ENCODE measurements at regions not wholly inside any gene's neighbourhood (a gene's known extent, or its start where the extent isn't known, plus 50 kb on each side); places are given as distances from the start of the nearest gene placed in this dataset.

GRCh38 chr18:56299740-56300139 lies 338.7 kb downstream of the TXNL1 start:
- TF ChIP-seq, protein P1, sequence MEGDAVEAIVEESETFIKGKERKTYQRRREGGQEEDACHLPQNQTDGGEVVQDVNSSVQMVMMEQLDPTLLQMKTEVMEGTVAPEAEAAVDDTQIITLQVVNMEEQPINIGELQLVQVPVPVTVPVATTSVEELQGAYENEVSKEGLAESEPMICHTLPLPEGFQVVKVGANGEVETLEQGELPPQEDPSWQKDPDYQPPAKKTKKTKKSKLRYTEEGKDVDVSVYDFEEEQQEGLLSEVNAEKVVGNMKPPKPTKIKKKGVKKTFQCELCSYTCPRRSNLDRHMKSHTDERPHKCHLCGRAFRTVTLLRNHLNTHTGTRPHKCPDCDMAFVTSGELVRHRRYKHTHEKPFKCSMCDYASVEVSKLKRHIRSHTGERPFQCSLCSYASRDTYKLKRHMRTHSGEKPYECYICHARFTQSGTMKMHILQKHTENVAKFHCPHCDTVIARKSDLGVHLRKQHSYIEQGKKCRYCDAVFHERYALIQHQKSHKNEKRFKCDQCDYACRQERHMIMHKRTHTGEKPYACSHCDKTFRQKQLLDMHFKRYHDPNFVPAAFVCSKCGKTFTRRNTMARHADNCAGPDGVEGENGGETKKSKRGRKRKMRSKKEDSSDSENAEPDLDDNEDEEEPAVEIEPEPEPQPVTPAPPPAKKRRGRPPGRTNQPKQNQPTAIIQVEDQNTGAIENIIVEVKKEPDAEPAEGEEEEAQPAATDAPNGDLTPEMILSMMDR (conservative IDR thresholded peaks at IDR 0.05; ENCODE audit: low read depth, low read length), result no peak
- TF ChIP-seq BHLHE40 (IDR thresholded peaks at IDR 0.05; ENCODE audit: low read depth, low read length), result no peak
- no peak for TF ChIP-seq RAD21 (IDR thresholded peaks at IDR 0.05; ENCODE audit: low read length)
- TF ChIP-seq MAZ (IDR thresholded peaks at IDR 0.05; ENCODE audit: borderline replicate concordance, low read depth, low read length), result no peak
- TF ChIP-seq ELK1 (IDR thresholded peaks at IDR 0.05; ENCODE audit: borderline replicate concordance, low read depth, low read length), result no peak
- TF ChIP-seq CEBPB (IDR thresholded peaks at IDR 0.05; ENCODE audit: low read depth, low read length), result no peak
- no peak for TF ChIP-seq RFX5 (IDR thresholded peaks at IDR 0.05; ENCODE audit: low read depth, low read length)
- TF ChIP-seq NFE2L2 (IDR thresholded peaks at IDR 0.05; ENCODE audit: low read depth, low read length), result no peak
- TF ChIP-seq POLR2A (IDR thresholded peaks at IDR 0.05; ENCODE audit: low read depth, low read length), result no peak
- TF ChIP-seq FOS (IDR thresholded peaks at IDR 0.05; ENCODE audit: low read depth, low read length), result no peak
- no peak for TF ChIP-seq MAFK (IDR thresholded peaks at IDR 0.05; ENCODE audit: low read depth, low read length)
- no peak for TF ChIP-seq USF2 (IDR thresholded peaks at IDR 0.05; ENCODE audit: low read depth, low read length)
- in situ Hi-C loops (cut with MboI; ENCODE audit: low sequenced_read_pairs), result no loop called here
- WGBS, 2 experiments (ENCODE audit: extremely low coverage in 2 of 2, insufficient read length in 1 of 2), result no CpG with 5 or more reads among the region's 1 CpG

More at GRCh38 chr18:56299740-56300139, 338.7 kb downstream of the TXNL1 start:
- H3K4me3 ChIP-seq (ENCODE audit: insufficient read depth, low read depth, low read length), result no peak overlapping the region
- H3K23ac ChIP-seq (ENCODE audit: low read depth, low read length), result no peak overlapping the region
- H2BK15ac ChIP-seq (ENCODE audit: low read depth, low read length), result no peak overlapping the region
- no peaks in the 10 kb centered on the region for H3K79me1 ChIP-seq (ENCODE audit: low read depth in 1 of 2, low read length in 2 of 2)
- no peak overlapping the region for H4K5ac ChIP-seq (ENCODE audit: low read depth, low read length)
- ATAC-seq (ENCODE audit: low read depth) (no peak), DNase-seq (no peak)
- no peak overlapping the region for H3K4me2 ChIP-seq (ENCODE audit: low read depth, low read length)
- no peak overlapping the region for H3K27ac ChIP-seq (ENCODE audit: insufficient read depth, low read length)
- no peak overlapping the region for H3K14ac ChIP-seq (replicated peaks; ENCODE audit: low read depth, low read length)
- no peaks in the 10 kb centered on the region for H3K9me3 ChIP-seq (ENCODE audit: control insufficient read depth, insufficient read depth, low read length)
- 0 out of 2 replicates have a peak, but pooled peaks cover 2% of the 10 kb centered on the region for H3K9me1 ChIP-seq (ENCODE audit: insufficient read depth, low read length)
- intact Hi-C loops (cut with micrococcal nuclease) (loop anchor here (5.0 kb wide), 1 partner anchor 432 kb away; no protein-coding TSS in a partner anchor), dilution Hi-C loops (cut with HindIII; ENCODE audit: low sequenced_read_pairs, unreplicated experiment) (no loop called here)
- no peaks in the 10 kb centered on the region for H3K27me3 ChIP-seq (ENCODE audit: control insufficient read depth, insufficient read depth, low read length)
- no peak overlapping the region for H3K9ac ChIP-seq (ENCODE audit: low read depth, low read length)
- ChIA-PET CTCF (no interaction called here), POLR2A (ENCODE audit: unreplicated experiment) (no interaction called here)
- no peak overlapping the region for H4K91ac ChIP-seq (ENCODE audit: insufficient read depth, low read depth, low read length)
- BruUV-seq (replicated peaks), result no TSS peak
- H2AK5ac ChIP-seq (ENCODE audit: low read depth, low read length), result no peak overlapping the region
- H3K4ac ChIP-seq (ENCODE audit: low read depth, low read length), result no peak overlapping the region
- H2BK20ac ChIP-seq (ENCODE audit: low read depth, low read length), result no peak overlapping the region
- no peak overlapping the region for H2BK5ac ChIP-seq (ENCODE audit: low read depth, low read length, poor library complexity, severe bottlenecking)
- H3K18ac ChIP-seq (ENCODE audit: low read depth, low read length), result no peak overlapping the region
- H3K56ac ChIP-seq (ENCODE audit: extremely low read depth, insufficient read depth, low read length), result no peak overlapping the region
- no peaks in the 10 kb centered on the region for H4K20me1 ChIP-seq (ENCODE audit: insufficient read depth, low read length)
- H2AFZ ChIP-seq (replicated peaks; ENCODE audit: low read length, poor library complexity), result no peak overlapping the region
- H2AK9ac ChIP-seq (replicated peaks; ENCODE audit: low read depth, low read length, poor library complexity), result no peak overlapping the region
- H3K36me3 ChIP-seq (ENCODE audit: control insufficient read depth, insufficient read depth, low read length), result no peaks in the 10 kb centered on the region
- no peak overlapping the region for H4K8ac ChIP-seq (ENCODE audit: low read depth in 2 of 2, low read length in 2 of 2)
- no peaks in the 10 kb centered on the region for H3K4me1 ChIP-seq (ENCODE audit: control insufficient read depth, insufficient read depth, low read length)
- H2BK120ac ChIP-seq (ENCODE audit: low read depth, low read length), result no peak overlapping the region

Data from IMR-90 (cell line).